GM12878 (cell line): ENCODE measurements at regions not wholly inside any gene's neighbourhood (a gene's known extent, or its start where the extent isn't known, plus 50 kb on each side); places are given as distances from the start of the nearest gene placed in this dataset.

Source experiments
- ATAC-seq: fragments of 200-7000 bp; cut with Tn5 transposase; 3 replicates; pipeline ENCODE4 v1.9.1; 2020; ENCODE audit warnings: mild to moderate bottlenecking, moderate library complexity
- BruUV-seq: library from RNA; stranded (reverse); fragments of 400-500 nt; replicated peaks from 2 replicates; lab custom pipeline; 2021; lab: Mats Ljungman, UMichigan
- CTCF ChIA-PET: fragments of 300-600 bp; sonication (Branson Sonifier 250); formaldehyde crosslinking; extraction: SDS; loops from one replicate; lab custom pipeline; 2021; ENCODE audit warnings: inconsistent platforms; lab: Yijun Ruan, JAX
- POLR2A ChIA-PET: fragments of 350-600 bp; formaldehyde crosslinking; extraction: SDS; loops from one replicate; lab custom pipeline; 2021; ENCODE audit warnings: inconsistent platforms; lab: Charles Lee
- RAD21 ChIA-PET: fragments of 300-600 bp; sonication (Branson Sonifier 250); formaldehyde crosslinking; loops from one replicate; lab custom pipeline; 2023; ENCODE audit warnings: antibody characterized with exemption; ENCODE audit not compliant: unreplicated experiment; lab: Charles Lee
- SMC1A ChIA-PET: fragments of 300-600 bp; sonication (Branson Sonifier 250); formaldehyde crosslinking; loops from one replicate; lab custom pipeline; 2023; ENCODE audit not compliant: unreplicated experiment, uncharacterized antibody; lab: Charles Lee
- DNase-seq: peaks from one replicate; pipeline ENCODE4 v3.0.0-alpha.2; 2011; ENCODE audit warnings: low read depth, low spot score
- FAIRE-seq: peaks from 3 replicates; lab custom pipeline; 2011; peaks lifted over from hg19 to GRCh38; lab: Jason Lieb, UNC
- H2AFZ ChIP-seq: 2 replicates; pipeline ENCODE4 v1.6.0; 2011; ENCODE audit warnings: low read depth, low read length, control low read depth; ENCODE audit not compliant: control insufficient read depth
- H3K27ac ChIP-seq: 2 replicates; pipeline ENCODE4 v1.5.1; 2011; ENCODE audit warnings: control low read depth; ENCODE audit not compliant: control insufficient read depth, insufficient read depth
- H3K27me3 ChIP-seq, 2 experiments: replicated peaks in 1 of 2; 2 replicates each; pipeline versions ENCODE4 v1.6.0 to v1.6.1; 2011; ENCODE audit warnings: low read length in 1 of 2; ENCODE audit not compliant: control insufficient read depth in 2 of 2, insufficient read depth in 2 of 2
- H3K36me3 ChIP-seq, 2 experiments: 2 replicates each; pipeline ENCODE4 v1.5.1; 2011; ENCODE audit warnings: low read length in 1 of 2; ENCODE audit not compliant: control insufficient read depth in 2 of 2, insufficient read depth in 2 of 2
- H3K4me1 ChIP-seq: 2 replicates; pipeline ENCODE4 v1.6.1; 2011; ENCODE audit warnings: mild to moderate bottlenecking, low read length, moderate library complexity, mixed read lengths; ENCODE audit not compliant: control insufficient read depth, insufficient read depth
- H3K4me2 ChIP-seq: 2 replicates; pipeline ENCODE4 v1.6.0; 2011; ENCODE audit warnings: control low read depth; ENCODE audit not compliant: control insufficient read depth, insufficient read depth
- H3K4me3 ChIP-seq: fragments of 200-600 bp; sonication (generic); 2 replicates; pipeline ENCODE4 v1.5.1; 2016
- H3K79me2 ChIP-seq: 2 replicates; pipeline ENCODE4 v1.6.0; 2011; ENCODE audit warnings: low read length; ENCODE audit not compliant: control insufficient read depth, insufficient read depth
- H3K9ac ChIP-seq: 2 replicates; pipeline ENCODE4 v1.8.0; 2011; ENCODE audit warnings: low read length, control low read depth, mixed read lengths; ENCODE audit not compliant: control insufficient read depth, insufficient read depth
- H3K9me3 ChIP-seq: replicated peaks from 3 replicates; pipeline ENCODE4 v1.5.1; 2011; ENCODE audit warnings: mild to moderate bottlenecking, low read length; ENCODE audit not compliant: control insufficient read depth, insufficient read depth
- H4K20me1 ChIP-seq: 2 replicates; pipeline ENCODE4 v1.6.0; 2011; ENCODE audit not compliant: control insufficient read depth, insufficient read depth
- BACH1 ChIP-seq: fragments of 450-650 bp; IDR thresholded peaks from 2 replicates; pipeline ENCODE4 v1.6.1; 2017; ENCODE audit warnings: mild to moderate bottlenecking, borderline replicate concordance
- CHD4 ChIP-seq: fragments of 200-600 bp; sonication (generic); IDR thresholded peaks from 2 replicates; pipeline ENCODE4 v1.6.1; 2016; ENCODE audit warnings: mild to moderate bottlenecking
- CUX1 ChIP-seq: IDR thresholded peaks from 2 replicates; pipeline ENCODE4 v1.6.1; 2012; ENCODE audit warnings: improper control_type of control experiment, low read depth, low read length; ENCODE audit not compliant: insufficient replicate concordance
- E2F8 ChIP-seq: fragments of 450-650 bp; IDR thresholded peaks from 2 replicates; pipeline ENCODE4 v1.6.1; 2018; ENCODE audit warnings: mild to moderate bottlenecking, low read depth, moderate library complexity; ENCODE audit not compliant: partially characterized antibody
- HDAC2 ChIP-seq: fragments of 200-600 bp; sonication (generic); IDR thresholded peaks from 2 replicates; pipeline ENCODE4 v1.6.1; 2017
- IRF4 ChIP-seq: IDR thresholded peaks from 2 replicates; pipeline ENCODE4 v1.6.1; 2011; ENCODE audit warnings: low read depth, low read length
- SRF ChIP-seq, 2 experiments: IDR thresholded peaks; 2 replicates each; pipeline ENCODE4 v1.6.1; 2011; ENCODE audit warnings: low read depth in 2 of 2, low read length in 2 of 2, mild to moderate bottlenecking in 1 of 2, moderate library complexity in 1 of 2
- TCF3 ChIP-seq: IDR thresholded peaks from 2 replicates; pipeline ENCODE4 v1.6.1; 2012; ENCODE audit warnings: low read depth, mild to moderate bottlenecking, low read length, borderline replicate concordance; ENCODE audit not compliant: insufficient read depth
- WGBS: methylation state at CpG from one replicate; pipeline ENCODE4 v1.1.6; 2016; ENCODE audit warnings: low lambda C conversion rate; ENCODE audit not compliant: insufficient replicate concordance, insufficient coverage; ENCODE audit errors: missing lambda C conversion rate; 5-methylcytosine and 5-hydroxymethylcytosine counted together
- in situ Hi-C: fragments of 300-500 bp; cut with MboI; formaldehyde crosslinking; loops from 9 replicates; pipeline ENCODE4 v1.14.3; 2018; ENCODE audit warnings: mixed read lengths
- intact Hi-C: fragments of 100-400 bp; cut with micrococcal nuclease; formaldehyde crosslinking; loops from one replicate; pipeline ENCODE4 v1.14.2; 2022; ENCODE audit not compliant: unreplicated experiment
- TF ChIP-seq, protein P1 (sequence below): fragments of 450-650 bp; IDR thresholded peaks from 2 replicates; pipeline ENCODE4 v1.6.1; 2016; ENCODE audit warnings: mild to moderate bottlenecking, moderate library complexity, borderline replicate concordance

GRCh38 chrX:147646949-147647723 lies 264.6 kb upstream of the FMR1 start:
- intact Hi-C loops, result no loop called here
- Histone ChIP-seq H3K9ac (no peak overlapping the region), H2AFZ (no peak overlapping the region), H3K36me3 (no peaks in the 10 kb centered on the region), H3K27ac (no peak overlapping the region), H4K20me1 (no peaks in the 10 kb centered on the region), H3K79me2 (no peaks in the 10 kb centered on the region), H3K27me3 (no peaks in the 10 kb centered on the region), H3K4me3 (no peak overlapping the region), H3K4me1 (no peaks in the 10 kb centered on the region), H3K4me2 (no peak overlapping the region), H3K9me3 (no peaks in the 10 kb centered on the region)
- no TSS peak for BruUV-seq
- FAIRE-seq, result no peak
- POLR2A ChIA-PET, result no interaction called here
- ATAC-seq, result no peak
- TF ChIP-seq E2F8 (no peak), SRF (IDR thresholded peaks at IDR 0.05; ENCODE audit: low read depth in 2 of 2, low read length in 2 of 2) (no peak), TCF3 (no peak), CHD4 (no peak), CUX1 (no peak), HDAC2 (no peak), IRF4 (no peak), BACH1 (no peak)
- TF ChIP-seq, protein P1, sequence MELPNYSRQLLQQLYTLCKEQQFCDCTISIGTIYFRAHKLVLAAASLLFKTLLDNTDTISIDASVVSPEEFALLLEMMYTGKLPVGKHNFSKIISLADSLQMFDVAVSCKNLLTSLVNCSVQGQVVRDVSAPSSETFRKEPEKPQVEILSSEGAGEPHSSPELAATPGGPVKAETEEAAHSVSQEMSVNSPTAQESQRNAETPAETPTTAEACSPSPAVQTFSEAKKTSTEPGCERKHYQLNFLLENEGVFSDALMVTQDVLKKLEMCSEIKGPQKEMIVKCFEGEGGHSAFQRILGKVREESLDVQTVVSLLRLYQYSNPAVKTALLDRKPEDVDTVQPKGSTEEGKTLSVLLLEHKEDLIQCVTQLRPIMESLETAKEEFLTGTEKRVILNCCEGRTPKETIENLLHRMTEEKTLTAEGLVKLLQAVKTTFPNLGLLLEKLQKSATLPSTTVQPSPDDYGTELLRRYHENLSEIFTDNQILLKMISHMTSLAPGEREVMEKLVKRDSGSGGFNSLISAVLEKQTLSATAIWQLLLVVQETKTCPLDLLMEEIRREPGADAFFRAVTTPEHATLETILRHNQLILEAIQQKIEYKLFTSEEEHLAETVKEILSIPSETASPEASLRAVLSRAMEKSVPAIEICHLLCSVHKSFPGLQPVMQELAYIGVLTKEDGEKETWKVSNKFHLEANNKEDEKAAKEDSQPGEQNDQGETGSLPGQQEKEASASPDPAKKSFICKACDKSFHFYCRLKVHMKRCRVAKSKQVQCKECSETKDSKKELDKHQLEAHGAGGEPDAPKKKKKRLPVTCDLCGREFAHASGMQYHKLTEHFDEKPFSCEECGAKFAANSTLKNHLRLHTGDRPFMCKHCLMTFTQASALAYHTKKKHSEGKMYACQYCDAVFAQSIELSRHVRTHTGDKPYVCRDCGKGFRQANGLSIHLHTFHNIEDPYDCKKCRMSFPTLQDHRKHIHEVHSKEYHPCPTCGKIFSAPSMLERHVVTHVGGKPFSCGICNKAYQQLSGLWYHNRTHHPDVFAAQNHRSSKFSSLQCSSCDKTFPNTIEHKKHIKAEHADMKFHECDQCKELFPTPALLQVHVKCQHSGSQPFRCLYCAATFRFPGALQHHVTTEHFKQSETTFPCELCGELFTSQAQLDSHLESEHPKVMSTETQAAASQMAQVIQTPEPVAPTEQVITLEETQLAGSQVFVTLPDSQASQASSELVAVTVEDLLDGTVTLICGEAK, result no peak
- CTCF ChIA-PET, result no interaction called here
- in situ Hi-C loops, result no loop called here
- no peak for DNase-seq
- SMC1A ChIA-PET, result no interaction called here
- 17% methylated on average over 4 of the region's 4 CpGs for WGBS
- RAD21 ChIA-PET, result no interaction called here
